NCI-H146 treated with DMSO at 0.1 percent for 48 hours (cell line): ENCODE measurements at regions not wholly inside any gene's neighbourhood (a gene's known extent, or its start where the extent isn't known, plus 50 kb on each side); places are given as distances from the start of the nearest gene placed in this dataset.

Source experiments
- DNase-seq: peaks from one replicate; lab custom pipeline; 2025; ENCODE audit not compliant: unreplicated experiment; lab: John Stamatoyannopoulos, UW

GRCh38 chr2:106628377-106628776, 141.2 kb downstream of the CD8B2 start:
- DNase-seq, result no peak

DNA sequence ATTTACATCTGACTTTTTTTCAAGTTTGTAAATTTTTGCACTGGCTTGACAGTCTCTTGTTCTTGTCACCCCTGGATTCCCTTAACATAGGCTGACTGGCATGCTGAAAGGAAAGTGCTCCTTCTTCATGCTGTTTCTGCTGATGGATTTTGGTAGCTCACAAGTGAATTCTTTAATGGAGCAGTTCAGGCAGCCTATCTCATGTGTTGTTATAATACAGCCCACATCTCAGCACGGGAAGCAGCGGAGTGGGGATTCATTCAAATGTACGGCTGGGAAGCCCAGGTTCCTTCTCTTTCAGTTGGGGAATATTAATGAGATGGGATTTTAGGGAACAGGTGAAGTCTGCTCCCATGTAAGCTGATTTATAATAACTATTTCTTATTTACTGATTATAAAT, 142.8 kb downstream of the CD8B2 start:
- DNase-seq, result no peak

GRCh38 chr2:106631281-106631680, 144.1 kb downstream of the CD8B2 start:
- no peak for DNase-seq

DNA sequence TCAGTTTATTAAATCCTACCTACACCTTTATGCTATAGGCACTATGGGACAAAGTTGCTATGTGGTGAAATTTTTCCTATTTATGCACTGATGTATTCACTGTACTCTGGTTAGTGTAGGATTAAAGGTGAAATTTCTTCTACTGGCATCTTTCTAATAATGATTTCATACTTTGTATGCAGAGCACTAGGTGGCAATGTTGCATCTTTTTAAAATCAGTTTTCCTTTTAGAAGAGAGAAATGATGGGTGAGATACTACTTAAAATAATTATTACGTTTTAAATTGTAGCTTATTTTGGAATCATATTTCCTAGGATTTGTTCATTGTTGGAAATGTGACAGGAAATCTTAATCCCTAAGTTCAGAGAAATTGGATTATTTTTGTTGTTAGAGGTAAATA, 150.9 kb downstream of the CD8B2 start:
- no peak for DNase-seq

DNA sequence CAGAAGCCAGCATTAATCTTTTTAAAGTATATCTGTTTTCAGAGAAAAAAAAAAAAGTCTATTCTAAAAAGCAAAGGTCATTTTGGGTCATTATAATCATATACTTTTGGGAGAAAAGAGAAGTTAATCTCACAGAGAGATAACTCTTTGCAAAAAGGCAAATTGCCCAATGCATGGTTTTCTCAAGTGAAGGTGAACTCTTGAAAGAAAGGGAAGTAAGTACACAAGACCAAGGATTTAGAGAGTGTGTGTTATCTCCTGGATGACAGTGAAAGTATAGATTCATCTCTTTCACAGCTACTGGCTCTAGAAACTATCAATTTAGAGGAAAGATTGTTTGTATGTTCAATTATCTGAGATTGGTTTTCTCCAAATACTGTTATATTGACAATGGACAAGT, 151.4 kb downstream of the CD8B2 start:
- no peak for DNase-seq

- no peak for DNase-seq
Observed at GRCh38 chr2:106642679-106643078, 155.5 kb downstream of the CD8B2 start.

DNA sequence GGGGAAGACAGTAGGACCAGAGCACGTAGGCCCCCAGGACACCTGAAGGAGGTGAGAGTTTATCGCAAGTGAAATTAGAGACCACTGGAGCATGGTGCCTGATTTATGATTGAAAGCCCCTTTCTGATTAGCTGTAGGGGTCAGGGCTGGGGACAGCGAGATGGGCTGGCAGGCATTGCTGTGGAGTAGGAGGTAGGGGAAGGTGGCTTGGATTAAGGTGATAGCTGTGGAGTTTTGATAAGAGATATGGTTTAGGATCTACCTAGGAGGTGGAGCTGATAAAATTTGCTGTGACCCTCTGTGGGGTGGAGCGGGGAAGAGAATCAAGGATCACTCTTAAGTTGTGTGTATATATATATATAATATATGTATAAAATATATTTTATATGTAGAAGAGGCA, 157.5 kb downstream of the CD8B2 start:
- no peak for DNase-seq

DNA sequence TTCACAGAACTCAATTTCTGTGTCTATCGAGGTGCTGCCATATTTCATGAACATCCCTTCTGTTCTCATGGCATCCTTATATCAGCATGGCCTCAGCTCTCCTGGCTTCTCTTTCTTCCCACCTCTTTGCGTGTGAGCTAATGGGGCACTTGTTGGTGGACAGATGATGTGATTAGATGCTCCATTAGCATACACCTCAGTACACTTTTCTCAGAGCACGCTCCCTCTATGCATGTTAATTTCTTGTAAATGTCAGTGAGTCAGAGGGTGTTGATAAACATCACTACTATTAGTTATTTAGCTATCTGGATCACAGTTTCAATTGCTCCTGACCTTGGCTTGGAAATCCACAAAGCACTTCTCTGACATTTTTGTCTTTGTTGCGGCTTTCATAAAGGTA, 159.4 kb downstream of the CD8B2 start:
- no peak for DNase-seq

- no peak for DNase-seq
Observed at GRCh38 chr2:106649306-106649705, 162.1 kb downstream of the CD8B2 start.

GRCh38 chr2:106653465-106653864, 166.3 kb downstream of the CD8B2 start:
- no peak for DNase-seq

DNA sequence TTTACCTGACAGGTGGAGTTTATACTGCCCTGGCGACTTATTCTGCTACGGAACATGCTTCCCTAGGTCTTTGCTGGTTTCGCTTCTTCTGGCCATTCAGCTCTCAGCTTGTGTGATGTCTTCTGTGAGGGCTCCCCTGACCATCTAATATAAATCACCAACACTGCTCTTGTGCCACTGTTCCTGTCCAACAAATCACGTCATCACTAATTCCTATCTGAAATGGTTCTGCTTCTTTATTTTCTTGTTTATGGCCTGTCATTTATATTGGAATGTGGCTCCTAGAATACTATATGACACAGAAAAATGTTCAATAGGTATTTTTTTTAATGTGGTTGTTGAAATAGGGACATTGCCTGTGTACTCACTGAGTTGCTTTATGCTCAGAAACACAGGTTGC, 171.5 kb downstream of the CD8B2 start:
- DNase-seq, result no peak

DNA sequence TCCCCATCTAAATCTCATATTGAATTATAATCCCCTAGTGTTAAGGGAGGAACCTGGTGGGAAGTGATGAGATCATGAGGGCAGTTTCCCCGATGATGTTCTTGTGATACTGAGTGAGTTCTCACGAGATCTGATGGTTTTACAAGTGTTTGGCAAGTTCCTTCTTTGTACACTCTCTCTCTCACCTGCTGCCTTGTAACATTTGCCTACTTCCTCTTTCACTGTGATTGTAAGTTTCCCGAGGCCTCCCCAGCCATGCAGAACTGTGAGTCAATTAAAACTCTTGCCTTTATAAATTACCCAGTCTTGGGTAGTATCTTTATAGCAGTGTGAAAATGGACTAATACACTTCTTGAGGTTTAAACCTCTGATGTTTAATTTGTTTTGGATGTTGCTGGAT, 177.5 kb downstream of the CD8B2 start:
- DNase-seq, result no peak

- no peak for DNase-seq
Observed at GRCh38 chr2:106667478-106668070, 180.4 kb downstream of the CD8B2 start.

DNA sequence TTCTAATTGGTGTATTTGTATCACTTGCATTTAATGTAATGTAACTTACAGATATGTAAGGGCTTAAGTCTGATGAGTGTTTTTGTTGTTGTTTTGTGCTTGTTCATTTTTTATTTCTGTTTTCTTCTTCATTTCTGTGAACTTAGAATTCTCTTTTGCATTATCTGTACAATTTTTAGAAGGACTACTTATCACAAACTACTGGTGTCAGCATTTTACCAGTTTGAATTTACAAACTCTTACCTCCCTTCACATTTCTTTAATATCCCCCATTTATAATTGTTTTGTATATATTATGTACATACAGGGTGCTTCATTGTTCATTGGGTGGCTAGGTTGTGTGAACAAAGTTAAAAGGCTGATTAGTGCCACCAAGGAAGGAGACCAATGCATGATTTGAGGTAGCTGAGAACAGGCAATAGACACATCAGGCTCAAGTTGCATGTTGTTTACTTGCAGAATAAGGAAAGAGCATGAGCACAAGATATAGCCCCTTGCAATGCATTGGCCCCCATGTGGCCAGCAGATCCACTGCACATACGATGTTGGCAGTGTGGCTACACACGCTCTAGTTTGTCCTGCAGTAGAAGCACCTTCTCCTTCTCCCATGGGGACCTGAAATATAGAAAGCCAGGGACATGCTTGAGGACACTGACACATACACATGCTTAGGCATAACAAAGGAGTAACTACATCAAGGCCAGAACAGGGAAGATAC, 198.2 kb downstream of the CD8B2 start:
- DNase-seq, result no peak

DNA sequence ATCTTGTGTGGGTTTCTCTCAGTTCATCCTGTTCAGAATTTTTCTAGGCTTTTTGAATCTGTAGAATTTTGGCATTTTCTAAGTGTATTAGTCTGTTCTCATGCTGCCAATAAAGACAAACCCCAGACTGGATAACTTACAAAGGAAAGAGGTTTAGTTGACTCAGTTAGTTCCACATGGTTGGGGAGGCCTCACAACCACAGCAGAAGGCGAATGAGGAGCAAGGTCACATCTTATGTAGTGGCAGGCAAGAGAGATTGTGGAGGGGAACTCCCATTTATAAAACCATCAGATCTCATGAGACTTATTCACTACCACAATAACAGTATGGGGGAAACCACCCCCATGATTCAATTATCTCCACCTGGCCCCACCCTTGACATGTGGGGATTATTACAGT, 199.2 kb downstream of the ST6GAL2 start:
- no peak for DNase-seq

DNA sequence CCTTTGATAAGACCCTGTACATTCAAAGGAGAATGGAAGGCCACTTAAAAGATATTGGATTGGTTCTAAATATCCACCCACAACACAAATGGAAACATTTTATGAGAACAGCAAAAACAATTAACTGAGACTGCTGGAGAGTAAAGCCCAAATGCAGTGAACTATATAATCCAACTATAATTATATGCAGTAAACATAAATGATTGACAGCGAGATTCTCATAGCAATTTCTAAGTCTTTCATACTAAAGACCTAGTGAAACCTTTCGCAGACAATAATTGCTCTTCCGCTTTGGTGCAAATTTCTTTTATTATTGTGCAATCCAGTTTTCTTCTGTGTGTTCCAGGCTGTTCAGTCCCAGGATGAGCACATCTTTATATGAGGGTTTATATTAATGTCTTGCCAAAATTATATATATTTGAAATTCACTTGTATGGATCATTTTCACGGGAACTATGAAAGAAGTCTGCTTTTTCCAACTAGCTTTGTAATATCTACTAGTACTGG, 190.9 kb downstream of the ST6GAL2 start:
- no peak for DNase-seq

DNA sequence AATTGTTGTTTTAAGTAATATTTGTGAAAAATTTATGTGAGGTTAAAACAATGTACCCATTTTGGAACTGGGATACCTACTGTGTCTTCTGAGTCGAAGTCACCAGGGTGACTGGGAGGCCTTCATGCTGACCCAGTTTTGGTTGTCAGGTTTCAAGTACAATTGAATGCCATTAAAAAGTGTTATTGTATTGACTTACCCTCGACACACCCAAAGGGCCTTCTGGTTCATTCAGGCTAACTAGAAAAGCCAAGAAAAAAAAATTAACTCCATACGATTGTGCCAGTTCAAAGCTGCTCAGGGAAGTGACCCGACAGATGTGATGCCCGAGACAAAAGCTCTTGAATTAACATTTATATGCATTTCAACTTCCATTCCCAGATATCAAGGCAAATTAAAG, 190.0 kb downstream of the ST6GAL2 start:
- no peak for DNase-seq

DNA sequence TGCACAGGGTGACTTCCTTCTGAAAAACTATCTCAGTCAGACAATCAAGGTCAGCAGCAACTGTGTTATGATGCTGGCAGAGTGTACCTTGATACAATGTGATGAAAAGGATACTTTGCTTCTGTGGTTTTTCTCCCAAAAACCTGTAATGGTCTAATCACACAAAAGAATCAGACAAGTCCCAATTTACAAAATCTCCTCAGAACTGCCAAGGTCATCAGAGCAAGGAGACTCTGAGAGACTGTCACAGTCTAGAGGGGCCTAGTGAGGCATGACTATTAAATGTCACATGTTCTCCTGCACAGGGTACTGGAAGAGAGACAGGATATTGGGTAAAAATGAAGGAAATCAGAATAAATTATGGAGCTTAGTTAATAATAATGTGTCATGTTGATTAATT, 185.4 kb downstream of the ST6GAL2 start:
- no peak for DNase-seq

- no peak for DNase-seq
Observed at GRCh38 chr2:106701203-106702022, 184.6 kb downstream of the ST6GAL2 start.

- no peak for DNase-seq
Observed at GRCh38 chr2:106703161-106703560, 182.8 kb downstream of the ST6GAL2 start.

- DNase-seq, result no peak
Observed at GRCh38 chr2:106704798-106705197, 181.2 kb downstream of the ST6GAL2 start.

- DNase-seq, result no peak
Observed at GRCh38 chr2:106705877-106706276, 180.1 kb downstream of the ST6GAL2 start.
